ENCODE measurements at regions not wholly inside any gene's neighbourhood (a gene's known extent, or its start where the extent isn't known, plus 50 kb on each side); places are given as distances from the start of the nearest gene placed in this dataset.

DNA sequence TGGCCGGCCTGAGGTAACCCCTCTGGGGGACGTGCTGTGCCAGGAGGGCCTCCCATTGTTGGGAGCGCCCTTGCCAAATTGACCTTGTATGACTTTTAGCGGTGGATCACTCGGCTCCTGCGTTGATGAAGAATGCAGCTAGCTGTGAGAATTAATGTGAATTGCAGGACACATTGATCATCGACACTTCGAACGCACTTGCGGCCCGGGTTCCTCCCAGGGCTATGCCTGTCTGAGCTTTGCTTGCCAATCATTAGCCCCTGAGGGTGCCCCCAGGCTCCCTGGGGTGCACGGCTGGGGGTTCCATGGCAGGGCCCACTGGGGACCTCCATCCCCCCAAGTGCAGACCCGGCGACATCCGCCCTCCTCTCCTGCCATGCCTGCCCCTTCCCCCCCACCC lies 672.4 kb downstream of the TSPY10 start:
- no peaks in the 10 kb centered on the region for H3K4me1 Mint-ChIP-seq (ENCODE audit: low read depth)

More for the DNA sequence above, 672.4 kb downstream of the TSPY10 start:
- no peak overlapping the region for H3K27ac Mint-ChIP-seq (ENCODE audit: unreplicated experiment)
- H3K36me3 Mint-ChIP-seq (ENCODE audit: low read depth): no peaks in the 10 kb centered on the region
- DNase-seq (ENCODE audit: low spot score): peak; percentile 72
- TF ChIP-seq, protein P1, sequence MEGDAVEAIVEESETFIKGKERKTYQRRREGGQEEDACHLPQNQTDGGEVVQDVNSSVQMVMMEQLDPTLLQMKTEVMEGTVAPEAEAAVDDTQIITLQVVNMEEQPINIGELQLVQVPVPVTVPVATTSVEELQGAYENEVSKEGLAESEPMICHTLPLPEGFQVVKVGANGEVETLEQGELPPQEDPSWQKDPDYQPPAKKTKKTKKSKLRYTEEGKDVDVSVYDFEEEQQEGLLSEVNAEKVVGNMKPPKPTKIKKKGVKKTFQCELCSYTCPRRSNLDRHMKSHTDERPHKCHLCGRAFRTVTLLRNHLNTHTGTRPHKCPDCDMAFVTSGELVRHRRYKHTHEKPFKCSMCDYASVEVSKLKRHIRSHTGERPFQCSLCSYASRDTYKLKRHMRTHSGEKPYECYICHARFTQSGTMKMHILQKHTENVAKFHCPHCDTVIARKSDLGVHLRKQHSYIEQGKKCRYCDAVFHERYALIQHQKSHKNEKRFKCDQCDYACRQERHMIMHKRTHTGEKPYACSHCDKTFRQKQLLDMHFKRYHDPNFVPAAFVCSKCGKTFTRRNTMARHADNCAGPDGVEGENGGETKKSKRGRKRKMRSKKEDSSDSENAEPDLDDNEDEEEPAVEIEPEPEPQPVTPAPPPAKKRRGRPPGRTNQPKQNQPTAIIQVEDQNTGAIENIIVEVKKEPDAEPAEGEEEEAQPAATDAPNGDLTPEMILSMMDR (IDR thresholded peaks at IDR 0.05): no peak
- no peaks in the 10 kb centered on the region for H3K9me3 Mint-ChIP-seq (ENCODE audit: low read depth)
- no peaks in the 10 kb centered on the region for H3K27me3 Mint-ChIP-seq (ENCODE audit: low read depth)
- H3K4me3 Mint-ChIP-seq (ENCODE audit: unreplicated experiment): no peak overlapping the region
